KBM-7 (cell line): ENCODE measurements at regions not wholly inside any gene's neighbourhood (a gene's known extent, or its start where the extent isn't known, plus 50 kb on each side); places are given as distances from the start of the nearest gene placed in this dataset.

Source experiments
- DNase-seq: peaks from one replicate; pipeline ENCODE4 v3.0.0-alpha.2; 2015
- in situ Hi-C: fragments of 300-500 bp; cut with MboI; formaldehyde crosslinking; loops from 2 replicates; pipeline ENCODE4 v1.14.3; 2020; ENCODE audit warnings: low sequenced_read_pairs, low pct_unique_long_range_greater_than_20kb, mixed read lengths

DNA sequence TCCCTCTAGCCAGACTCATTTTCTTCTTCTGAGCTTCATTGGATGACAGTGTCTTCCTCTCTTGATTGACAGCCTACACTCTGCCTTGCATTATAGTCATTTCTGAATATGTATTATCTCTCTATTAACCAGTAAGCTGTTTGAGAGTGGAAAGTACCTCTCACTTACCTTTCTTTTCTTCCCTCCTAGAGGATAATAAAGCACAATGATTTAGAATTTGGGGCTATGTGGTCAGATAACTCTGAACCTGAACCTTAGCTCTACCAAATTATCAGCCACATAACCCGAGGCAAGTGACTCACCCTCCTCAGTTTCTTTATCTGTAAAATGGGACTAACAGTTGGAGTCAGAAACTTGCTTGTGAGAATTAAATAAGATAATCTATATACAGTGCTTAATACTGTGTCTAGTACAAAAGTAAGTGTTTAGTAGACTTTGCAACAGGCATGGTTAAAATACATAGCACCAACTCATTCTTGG lies 331.8 kb upstream of the TBL1XR1 start:
- in situ Hi-C loops, result no loop called here
- no peak for DNase-seq

DNA sequence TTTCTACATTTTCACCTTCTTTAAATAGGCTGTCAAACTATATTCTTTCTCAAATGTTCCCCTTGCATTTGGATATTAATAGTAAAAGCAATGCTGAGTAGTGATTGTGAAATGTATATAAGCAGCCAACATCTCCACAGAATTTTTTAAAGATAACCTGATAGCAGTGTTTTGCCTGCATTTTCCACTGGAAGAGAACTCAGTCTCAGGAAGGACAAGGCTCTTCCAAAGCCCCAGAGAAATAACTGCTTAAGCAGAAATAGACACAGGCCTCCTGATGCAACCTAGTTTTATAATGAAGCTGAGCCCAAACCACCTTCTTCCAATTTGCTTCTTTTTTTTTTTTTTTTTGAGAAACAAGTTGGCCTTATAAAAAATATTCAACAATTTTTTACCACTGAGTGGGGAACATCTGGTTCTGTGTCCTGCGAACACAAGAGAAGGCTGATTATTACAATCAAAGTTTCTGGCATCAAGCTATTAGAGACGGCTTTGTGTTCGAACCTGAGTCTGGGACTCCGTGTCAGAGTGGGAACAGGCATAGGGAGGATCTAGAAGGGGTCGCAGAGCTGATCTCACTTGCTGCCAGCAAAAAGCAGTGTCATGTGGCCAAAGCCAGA lies 332.5 kb upstream of the TBL1XR1 start:
- in situ Hi-C loops, result no loop called here
- no peak for DNase-seq

DNA sequence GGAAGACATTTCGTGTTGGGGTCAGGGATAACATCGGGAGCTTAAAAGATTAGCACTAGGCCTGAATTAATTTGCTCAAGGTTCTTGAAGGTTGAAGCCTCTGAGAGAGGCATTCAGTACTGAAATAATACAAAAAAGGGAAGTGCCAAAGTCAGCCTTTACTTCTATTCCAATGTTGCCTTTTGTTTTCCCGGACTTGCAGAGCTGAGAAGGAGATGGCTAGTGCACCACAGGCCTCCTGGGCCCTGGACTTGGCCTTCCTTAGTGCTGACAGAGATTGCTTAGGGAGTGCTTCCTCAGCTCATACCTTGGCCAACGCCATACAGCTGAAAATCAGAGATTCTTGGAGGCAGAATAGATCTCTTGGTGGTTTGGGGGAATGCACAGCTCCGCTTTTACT lies 333.6 kb upstream of the TBL1XR1 start:
- in situ Hi-C loops, result no loop called here
- DNase-seq, result peak; percentile 55

DNA sequence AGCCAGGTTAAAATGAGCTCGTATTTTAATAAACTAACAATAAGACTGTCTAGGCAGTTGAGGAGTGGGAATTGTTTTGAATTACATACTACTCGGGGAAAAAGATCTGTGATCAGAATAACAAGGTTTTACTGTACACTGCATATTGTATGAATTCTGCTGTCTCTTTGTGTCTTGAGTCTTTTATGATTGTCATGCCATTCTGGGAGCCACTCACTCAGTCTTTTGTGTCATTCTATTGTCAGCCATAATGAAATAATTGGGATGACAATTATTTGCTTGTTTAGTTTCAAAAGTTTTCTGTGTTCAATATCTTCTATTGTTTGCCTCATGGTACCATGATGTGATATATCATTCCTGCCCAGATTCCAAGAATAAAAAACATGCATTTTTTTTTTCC lies 339.6 kb upstream of the TBL1XR1 start:
- in situ Hi-C loops, result no loop called here

DNA sequence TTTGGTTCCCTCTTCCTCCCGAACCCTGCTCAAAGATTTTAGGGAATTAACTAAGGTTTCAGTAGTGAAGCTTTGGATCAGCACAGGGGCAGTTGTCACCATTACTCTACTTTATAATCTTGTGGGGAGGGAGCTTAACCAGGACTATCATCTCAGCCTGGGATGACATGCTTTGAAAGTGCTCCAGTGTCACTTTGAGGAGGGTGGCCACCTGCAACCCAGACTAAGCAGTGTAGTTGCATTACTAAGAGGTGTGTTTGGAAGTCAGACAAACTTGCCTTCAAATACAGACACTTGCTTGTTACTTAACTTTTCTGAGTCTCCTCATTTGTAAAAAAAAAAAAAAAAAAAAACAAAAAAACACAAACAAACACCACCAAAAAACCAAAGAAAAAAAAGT lies 340.3 kb upstream of the TBL1XR1 start:
- in situ Hi-C loops, result no loop called here

More for the DNA sequence above, 339.6 kb upstream of the TBL1XR1 start:
- DNase-seq, result no peak

DNA sequence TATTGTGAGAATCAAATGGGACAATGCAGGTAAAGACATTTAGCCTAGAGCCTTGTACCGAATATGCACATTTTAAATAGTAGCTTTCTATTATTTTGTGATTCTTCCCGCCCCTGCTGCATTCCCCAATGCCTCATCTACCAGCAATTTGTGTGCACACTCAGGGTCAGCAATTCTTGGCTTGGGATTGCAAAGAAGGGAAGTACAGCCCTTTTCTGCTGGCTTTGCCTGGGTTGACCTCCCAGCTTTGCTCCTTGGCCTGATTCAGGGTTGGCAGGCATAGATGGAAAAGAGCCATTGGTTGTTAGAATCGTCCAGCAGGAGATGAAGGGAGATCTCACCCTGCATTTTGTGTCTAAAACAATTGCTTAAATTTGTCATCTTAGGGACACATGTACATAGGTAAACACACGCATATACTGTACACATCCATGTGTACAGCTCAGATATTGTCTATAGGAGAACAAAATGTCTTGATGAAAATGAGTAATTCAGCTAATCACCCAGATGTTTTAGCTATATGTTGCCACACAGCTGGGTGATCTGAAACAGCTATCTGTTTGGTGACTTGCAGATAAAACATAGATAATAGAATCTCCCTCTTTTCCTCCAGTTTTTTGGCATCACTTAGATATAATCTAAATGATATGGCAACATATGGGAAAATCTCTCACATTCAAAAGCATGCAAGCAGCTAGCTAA lies 340.9 kb upstream of the TBL1XR1 start:
- in situ Hi-C loops, result no loop called here
- DNase-seq, result no peak

More for the DNA sequence above, 340.3 kb upstream of the TBL1XR1 start:
- DNase-seq, result no peak

DNA sequence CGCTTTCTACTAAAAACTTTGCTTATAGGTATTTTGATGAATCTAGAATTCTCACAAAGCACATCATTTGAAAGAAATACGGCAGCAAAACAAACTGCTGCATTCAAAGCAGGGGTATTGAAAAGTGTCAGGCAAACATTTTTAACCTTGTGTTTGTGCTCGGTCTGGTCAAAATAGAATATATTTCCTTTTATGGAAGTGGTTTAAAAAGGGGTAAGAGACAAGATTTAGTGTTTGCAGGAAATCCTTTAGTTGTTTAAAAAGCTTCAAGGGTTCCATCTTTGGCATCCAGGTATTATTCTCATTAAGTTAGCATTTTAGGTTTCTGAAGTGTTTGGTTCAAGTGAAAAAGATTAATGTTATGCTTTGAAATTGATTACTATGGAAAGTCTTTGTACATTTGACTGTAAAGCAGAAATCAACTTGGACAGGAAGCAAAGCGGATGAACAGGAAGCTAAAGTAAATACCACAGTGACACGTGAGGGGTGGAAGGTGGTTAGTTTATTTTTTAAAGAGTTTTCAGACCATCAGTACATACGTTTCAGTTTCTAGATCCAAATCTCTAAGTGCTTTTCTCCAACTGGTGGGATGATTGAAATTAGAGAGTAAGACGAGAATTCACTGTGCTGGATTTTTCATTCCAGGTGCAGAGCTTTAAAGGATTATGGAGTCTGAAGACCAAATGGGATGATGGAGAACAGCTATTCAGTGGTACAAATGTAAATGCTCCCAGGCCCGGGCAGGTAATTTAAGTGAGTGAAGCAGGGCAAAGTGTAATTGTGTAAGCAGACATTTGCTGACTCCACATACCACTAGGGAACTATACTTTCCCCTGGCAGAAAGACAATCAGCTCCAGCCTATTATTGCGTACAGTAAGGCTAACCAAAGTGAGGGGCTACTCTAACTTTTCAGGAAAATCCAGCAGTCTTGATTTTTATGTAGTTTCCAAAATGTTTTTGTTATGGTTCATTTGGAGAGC lies 341.8 kb upstream of the TBL1XR1 start:
- DNase-seq, result peak; percentile 75
- in situ Hi-C loops, result no loop called here

DNA sequence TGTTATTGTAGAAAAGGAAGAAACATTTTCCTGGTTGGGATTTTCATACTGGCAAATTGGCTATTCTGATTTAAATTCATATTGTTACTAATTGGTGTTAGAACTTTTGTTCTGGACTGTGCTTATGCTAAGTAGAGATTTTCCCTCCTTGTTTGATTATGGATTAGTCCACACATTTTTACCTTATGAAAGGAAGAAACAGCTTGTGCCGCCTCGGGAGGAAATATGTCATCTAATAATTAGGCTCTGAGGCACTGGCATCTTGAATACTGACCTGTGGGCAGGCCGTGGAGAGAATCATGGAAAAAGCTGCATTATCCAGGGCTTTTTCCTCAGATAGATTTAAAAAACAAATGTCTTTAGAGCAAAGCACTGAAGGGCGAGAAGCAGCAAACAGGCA lies 344.3 kb upstream of the TBL1XR1 start:
- no peak for DNase-seq
- in situ Hi-C loops, result no loop called here

DNA sequence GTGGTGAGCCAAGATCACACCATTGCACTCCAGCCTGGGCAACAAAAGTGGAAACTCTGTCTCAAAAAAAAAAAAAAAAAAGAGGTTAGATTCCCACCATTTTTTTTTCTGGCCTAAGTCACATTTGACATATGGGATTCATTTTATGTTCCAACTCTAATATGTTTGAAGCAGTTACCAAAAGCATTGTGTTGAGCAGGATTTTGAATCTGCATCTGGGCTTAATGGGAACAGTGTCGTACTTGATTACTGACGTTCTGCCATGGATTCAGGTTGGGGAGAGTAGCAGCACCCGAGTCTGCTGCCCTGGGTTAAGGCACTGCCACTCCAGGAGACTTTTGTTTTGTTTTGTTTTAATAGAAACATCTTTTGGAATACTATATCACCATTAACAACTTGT lies 348.7 kb upstream of the TBL1XR1 start:
- in situ Hi-C loops, result no loop called here
- DNase-seq, result no peak

DNA sequence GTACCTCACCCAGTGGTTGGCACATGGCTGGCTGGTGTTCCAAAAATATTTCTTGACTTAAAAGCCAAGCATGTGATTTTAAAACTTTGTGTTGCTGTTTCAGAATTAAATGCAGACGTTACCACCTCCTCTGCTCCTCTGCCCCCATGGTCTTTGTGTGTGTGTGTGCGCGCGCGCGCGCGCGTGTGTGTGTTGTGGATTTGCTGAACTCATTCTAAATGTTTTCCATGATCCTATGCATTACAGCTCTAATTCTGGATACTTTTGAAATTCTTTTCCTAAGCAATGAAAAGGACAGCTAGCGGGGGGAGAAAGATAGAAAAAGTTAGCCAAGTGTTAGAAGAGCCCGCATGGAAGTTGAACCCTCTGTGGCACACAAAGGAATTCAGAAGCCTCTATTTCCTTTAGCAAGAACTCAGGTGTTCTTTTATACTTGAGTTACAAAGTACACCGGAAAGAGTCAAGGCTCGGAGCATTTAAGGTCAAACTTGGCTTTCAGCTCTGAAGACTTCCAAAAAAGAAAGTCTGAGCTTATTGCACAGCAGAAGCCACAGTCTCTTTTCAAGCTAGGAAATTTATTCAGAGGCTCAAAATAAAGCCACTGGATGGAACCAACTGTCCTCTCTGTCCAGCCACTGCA lies 350.5 kb upstream of the TBL1XR1 start:
- in situ Hi-C loops, result no loop called here

DNA sequence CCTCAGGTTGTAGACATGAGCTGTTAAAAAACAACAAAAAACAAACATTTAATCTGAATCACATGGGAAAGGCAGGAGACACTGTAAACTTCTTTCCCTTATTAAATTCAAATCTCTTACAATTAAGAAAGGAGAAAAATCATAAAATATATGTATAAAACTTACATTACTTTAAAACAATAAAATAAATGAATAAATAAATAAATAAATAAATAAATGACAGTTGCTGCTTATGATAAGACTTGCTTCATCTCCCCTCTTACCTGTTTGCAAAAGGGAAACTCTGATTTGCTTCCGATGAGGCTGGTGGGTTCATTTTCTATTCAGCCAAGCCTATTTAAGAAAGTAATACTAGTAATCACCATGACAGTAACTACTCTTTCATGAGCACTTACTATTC lies 353.4 kb upstream of the TBL1XR1 start:
- in situ Hi-C loops, result no loop called here
- no peak for DNase-seq

More for the DNA sequence above, 350.5 kb upstream of the TBL1XR1 start:
- no peak for DNase-seq

DNA sequence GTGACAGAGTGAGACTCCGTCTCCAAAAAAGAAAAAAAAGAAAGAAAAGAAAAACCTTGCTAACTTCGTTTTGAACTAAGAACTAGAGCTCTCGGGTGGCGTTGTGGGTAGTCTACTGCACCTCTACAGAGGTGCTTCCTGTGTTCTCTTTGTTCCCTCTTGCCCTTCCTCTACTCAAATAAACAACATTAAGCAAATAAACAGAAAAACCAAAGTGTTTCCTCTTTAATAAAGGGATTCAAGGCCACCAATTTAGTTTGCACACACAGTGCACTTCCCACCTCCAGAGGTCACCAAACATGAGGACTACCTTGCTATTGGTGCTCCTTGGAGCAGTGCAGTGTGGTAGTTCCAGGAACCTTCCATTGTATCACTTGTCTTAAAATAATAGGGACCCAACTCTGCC lies 354.2 kb upstream of the TBL1XR1 start:
- DNase-seq, result no peak
- in situ Hi-C loops, result no loop called here

DNA sequence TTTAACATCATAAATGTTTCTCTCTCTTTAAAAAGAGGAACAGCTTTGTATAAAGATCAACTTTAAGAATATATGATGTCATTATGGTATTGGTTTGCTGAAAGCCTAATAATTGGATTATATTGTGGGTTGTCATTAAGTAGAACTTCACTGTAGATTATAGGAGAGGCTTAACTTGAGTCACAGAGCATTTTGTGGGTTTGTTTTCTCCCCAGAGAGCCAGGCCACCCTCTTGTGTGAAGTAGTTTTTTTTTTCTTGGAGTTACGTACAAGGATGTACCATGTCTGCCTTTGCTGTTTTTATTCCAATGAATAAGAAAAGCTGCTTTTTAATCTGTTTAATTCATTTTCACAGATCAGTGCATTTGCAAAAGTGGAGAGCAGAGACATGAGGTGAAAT lies 354.8 kb upstream of the TBL1XR1 start:
- DNase-seq, result no peak
- in situ Hi-C loops, result no loop called here

DNA sequence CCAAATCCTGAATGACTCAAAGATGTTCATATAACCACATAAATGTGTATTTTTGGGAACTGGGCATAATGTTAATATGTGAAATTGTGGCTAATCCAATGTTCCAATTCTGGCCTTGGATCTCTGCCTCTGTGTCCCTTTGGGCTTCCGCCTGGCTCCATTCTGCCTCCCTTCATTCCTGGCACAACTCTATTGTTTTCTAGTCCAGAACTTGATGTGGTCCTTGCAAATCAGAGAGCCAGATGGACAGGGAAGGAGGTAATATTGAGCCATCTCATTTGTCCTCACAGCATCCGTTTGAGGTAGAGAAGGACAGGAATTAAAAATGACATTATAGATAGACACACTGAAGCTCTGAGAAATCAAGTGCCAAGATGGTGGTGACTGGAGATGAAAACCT lies 355.7 kb upstream of the TBL1XR1 start:
- DNase-seq, result no peak
- in situ Hi-C loops, result no loop called here

DNA sequence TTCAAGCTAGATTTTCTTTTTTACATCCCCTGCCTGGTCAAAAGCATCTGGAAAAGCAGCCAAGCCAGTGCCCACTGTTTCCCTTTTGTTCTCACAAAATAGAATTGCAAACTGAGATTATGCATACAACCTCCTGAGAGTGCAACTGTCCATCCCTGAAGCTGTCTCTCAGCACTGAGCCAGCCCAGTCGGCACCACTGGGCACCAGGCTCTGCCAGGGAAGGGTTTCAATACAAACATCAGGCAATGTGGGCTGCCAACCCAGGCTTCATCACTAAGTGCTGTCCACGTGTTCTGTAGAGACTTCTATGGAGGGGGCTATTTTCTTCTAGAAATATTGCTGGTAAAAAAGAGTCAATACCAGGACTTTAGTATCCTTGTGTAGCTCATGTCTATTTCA lies 356.3 kb upstream of the TBL1XR1 start:
- DNase-seq, result no peak
- in situ Hi-C loops, result no loop called here

DNA sequence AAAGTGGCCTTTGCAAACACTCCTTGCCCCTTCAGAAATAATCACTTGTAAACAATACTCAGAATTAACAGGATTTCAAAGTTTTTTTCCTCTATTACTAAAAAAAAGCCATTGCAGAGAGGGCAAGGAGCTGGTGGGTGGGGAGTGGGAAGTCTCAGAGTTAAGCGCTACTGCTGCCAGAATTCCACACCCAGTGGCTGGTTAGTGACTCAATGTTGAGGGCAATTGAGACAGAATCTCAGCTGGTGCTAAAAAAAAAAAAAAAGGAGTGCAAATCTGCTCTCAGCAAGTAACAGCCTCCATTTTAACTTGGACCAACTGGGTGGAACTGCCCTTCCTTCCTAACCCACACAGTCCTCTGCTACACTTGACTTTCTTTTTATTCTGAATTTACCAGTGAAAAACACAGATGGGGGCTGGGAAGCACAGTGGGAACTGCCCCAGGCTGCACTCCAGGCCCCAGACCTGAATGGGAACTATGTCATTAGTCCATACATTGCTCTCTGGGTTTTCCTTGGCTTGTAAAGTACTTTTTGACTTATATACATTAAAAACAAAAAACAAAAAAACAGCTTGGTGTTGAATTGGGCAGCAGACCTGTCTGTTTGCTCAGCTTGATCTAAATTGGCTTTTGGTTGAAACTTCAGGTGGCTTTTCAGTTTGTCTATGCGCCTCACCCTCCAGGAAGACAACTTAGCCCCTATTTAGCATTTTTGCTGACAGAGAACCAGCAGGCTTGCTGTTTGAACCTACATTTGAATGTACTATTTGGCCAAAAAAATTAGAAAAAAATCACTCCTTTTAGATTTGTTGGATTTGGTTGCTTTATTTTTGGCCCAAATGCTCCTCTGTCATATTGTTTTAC lies 357.8 kb upstream of the TBL1XR1 start:
- in situ Hi-C loops, result no loop called here
- DNase-seq, result no peak

DNA sequence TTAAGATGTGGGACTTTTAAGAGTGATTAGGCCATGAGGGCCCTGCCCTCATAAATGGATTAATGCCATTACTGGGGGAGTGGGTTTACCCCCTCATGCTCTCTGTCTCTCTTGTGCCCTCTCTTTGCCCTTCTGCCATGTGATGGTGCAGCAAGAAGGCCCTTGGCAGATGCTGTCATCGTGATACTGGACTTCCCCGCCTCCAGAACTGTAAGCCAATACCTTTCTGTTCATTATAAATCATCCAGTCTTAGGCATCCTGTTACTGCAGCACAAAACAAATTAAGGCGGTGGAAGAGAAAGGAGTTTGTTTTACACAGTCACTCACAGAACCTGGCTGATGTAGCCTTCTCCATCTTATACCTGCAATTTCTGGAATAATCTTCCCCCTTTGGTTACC lies 360.3 kb upstream of the TBL1XR1 start:
- in situ Hi-C loops, result no loop called here
- no peak for DNase-seq

DNA sequence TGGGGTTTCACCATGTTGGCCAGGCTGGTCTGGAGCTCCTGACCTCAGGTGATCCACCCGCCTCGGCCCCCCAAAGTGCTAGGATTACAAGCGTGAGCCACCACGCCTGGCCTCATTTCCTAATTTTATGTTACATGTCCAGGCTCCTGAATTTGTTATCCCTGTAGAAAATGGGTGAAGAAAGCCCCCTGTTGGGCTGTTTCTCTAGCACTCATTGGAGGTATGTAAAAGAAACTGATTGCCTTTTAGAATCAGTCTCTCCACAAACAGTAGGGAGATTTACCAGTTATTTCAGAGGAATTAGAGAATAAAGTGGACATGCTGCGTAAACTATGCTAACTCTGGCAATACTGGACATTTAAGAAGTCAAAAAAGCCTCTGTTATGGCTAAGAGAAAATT lies 364.1 kb upstream of the TBL1XR1 start:
- in situ Hi-C loops, result no loop called here
- no peak for DNase-seq
